ENCODE measurements at regions not wholly inside any gene's neighbourhood (a gene's known extent, or its start where the extent isn't known, plus 50 kb on each side); places are given as distances from the start of the nearest gene placed in this dataset.
"Not testable (repeated sequence)": the region's sequence is repeated elsewhere in the genome, so short reads cannot be mapped to it uniquely, and the experiment has no call there.

GRCh38 chr5:28822071-28822470 is 1783.7 kb upstream of the CDH9 start:
- no peak for DNase-seq (ENCODE audit: extremely low read depth in 1 of 11, low read depth in 9 of 11, low spot score in 4 of 11)

GRCh38 chr5:28810751-28811136 is 1772.4 kb upstream of the CDH9 start:
- DNase-seq (ENCODE audit: extremely low read depth in 1 of 11, low read depth in 9 of 11, low spot score in 4 of 11): no peak

GRCh38 chr5:28809811-28810750 is 1771.7 kb upstream of the CDH9 start:
- DNase-seq (ENCODE audit: extremely low read depth in 1 of 11, low read depth in 9 of 11, low spot score in 4 of 11): no peak

GRCh38 chr5:28808967-28809810 is 1770.8 kb upstream of the CDH9 start:
- no peak for DNase-seq (ENCODE audit: extremely low read depth in 1 of 11, low read depth in 9 of 11, low spot score in 4 of 11)

GRCh38 chr5:28807195-28807729 is 1768.9 kb upstream of the CDH9 start:
- DNase-seq (ENCODE audit: extremely low read depth in 1 of 11, low read depth in 9 of 11, low spot score in 4 of 11): no peak

- DNase-seq (ENCODE audit: extremely low read depth in 1 of 11, low read depth in 9 of 11, low spot score in 4 of 11): not testable (repeated sequence)
Observed at GRCh38 chr5:28799035-28799434, 1760.6 kb upstream of the CDH9 start.

GRCh38 chr5:28788954-28789353 is 1750.6 kb upstream of the CDH9 start:
- DNase-seq (ENCODE audit: extremely low read depth in 1 of 11, low read depth in 9 of 11, low spot score in 4 of 11): no peak

- no peak for DNase-seq (ENCODE audit: extremely low read depth in 1 of 11, low read depth in 9 of 11, low spot score in 4 of 11)
Observed at GRCh38 chr5:28780083-28780692, 1741.8 kb upstream of the CDH9 start.

- DNase-seq (ENCODE audit: extremely low read depth in 1 of 11, low read depth in 9 of 11, low spot score in 4 of 11): peak in 1 of 11 donors; percentile 0
Observed at GRCh38 chr5:28779161-28779754, 1740.9 kb upstream of the CDH9 start.

- DNase-seq (ENCODE audit: extremely low read depth in 1 of 11, low read depth in 9 of 11, low spot score in 4 of 11): no peak
Observed at GRCh38 chr5:28770307-28770706, 1731.9 kb upstream of the CDH9 start.

GRCh38 chr5:28766565-28767158 is 1728.3 kb upstream of the CDH9 start:
- DNase-seq (ENCODE audit: extremely low read depth in 1 of 11, low read depth in 9 of 11, low spot score in 4 of 11): peak in 8 of 11 donors; percentile 19 to 51 (median 26)

- DNase-seq (ENCODE audit: extremely low read depth in 1 of 11, low read depth in 9 of 11, low spot score in 4 of 11): peak in 2 of 11 donors; percentile 3 to 17
Observed at GRCh38 chr5:28751396-28751795, 1713.0 kb upstream of the CDH9 start.

GRCh38 chr5:28750251-28750650 is 1711.9 kb upstream of the CDH9 start:
- no peak for DNase-seq (ENCODE audit: extremely low read depth in 1 of 11, low read depth in 9 of 11, low spot score in 4 of 11)

GRCh38 chr5:28748446-28748845 is 1710.1 kb upstream of the CDH9 start:
- no peak for DNase-seq (ENCODE audit: extremely low read depth in 1 of 11, low read depth in 9 of 11, low spot score in 4 of 11)

- DNase-seq (ENCODE audit: extremely low read depth in 1 of 11, low read depth in 9 of 11, low spot score in 4 of 11): no peak
Observed at GRCh38 chr5:28743716-28744110, 1705.3 kb upstream of the CDH9 start.

GRCh38 chr5:28743025-28743715 is 1704.8 kb upstream of the CDH9 start:
- no peak for DNase-seq (ENCODE audit: extremely low read depth in 1 of 11, low read depth in 9 of 11, low spot score in 4 of 11)

- DNase-seq (ENCODE audit: extremely low read depth in 1 of 11, low read depth in 9 of 11, low spot score in 4 of 11): peak in 1 of 11 donors; percentile 4
Observed at GRCh38 chr5:28737682-28738081, 1699.3 kb upstream of the CDH9 start.

GRCh38 chr5:28737222-28737621 is 1698.8 kb upstream of the CDH9 start:
- no peak for DNase-seq (ENCODE audit: extremely low read depth in 1 of 11, low read depth in 9 of 11, low spot score in 4 of 11)
